ENCODE measurements at regions not wholly inside any gene's neighbourhood (a gene's known extent, or its start where the extent isn't known, plus 50 kb on each side); places are given as distances from the start of the nearest gene placed in this dataset.

- H3K4me3 Mint-ChIP-seq (ENCODE audit: unreplicated experiment): no peak overlapping the region
- H3K4me1 Mint-ChIP-seq (ENCODE audit: unreplicated experiment): no peaks in the 10 kb centered on the region
- peaks cover 3% of the 10 kb centered on the region for H3K27me3 Mint-ChIP-seq (ENCODE audit: unreplicated experiment)
- DNase-seq (ENCODE audit: low spot score): no peak
- no peaks in the 10 kb centered on the region for H3K36me3 Mint-ChIP-seq (ENCODE audit: low read depth, unreplicated experiment)
- H3K27ac Mint-ChIP-seq (ENCODE audit: unreplicated experiment): no peak overlapping the region
- no peaks in the 10 kb centered on the region for H3K9me3 Mint-ChIP-seq (ENCODE audit: unreplicated experiment)
- TF ChIP-seq CTCF (IDR thresholded peaks at IDR 0.05; ENCODE audit: unreplicated experiment): no peak
These were observed 165.0 kb downstream of the RHOU start for GRCh38 chr1:228900099-228900885.

- Mint-ChIP-seq H3K9me3 (ENCODE audit: unreplicated experiment) (no peaks in the 10 kb centered on the region), H3K4me1 (ENCODE audit: unreplicated experiment) (no peaks in the 10 kb centered on the region), H3K4me3 (ENCODE audit: unreplicated experiment) (no peak overlapping the region), H3K27ac (ENCODE audit: unreplicated experiment) (no peak overlapping the region), H3K36me3 (ENCODE audit: low read depth, unreplicated experiment) (no peaks in the 10 kb centered on the region), H3K27me3 (ENCODE audit: unreplicated experiment) (peaks cover 3% of the 10 kb centered on the region)
- TF ChIP-seq CTCF (IDR thresholded peaks at IDR 0.05; ENCODE audit: unreplicated experiment): no peak
- no peak for DNase-seq (ENCODE audit: low spot score)
These were observed 165.7 kb downstream of the RHOU start for GRCh38 chr1:228900886-228901392.

GRCh38 chr1:228901936-228902681 is 166.8 kb downstream of the RHOU start:
- no peaks in the 10 kb centered on the region for H3K9me3 Mint-ChIP-seq (ENCODE audit: unreplicated experiment)
- H3K27ac Mint-ChIP-seq (ENCODE audit: unreplicated experiment): no peak overlapping the region
- DNase-seq (ENCODE audit: low spot score): no peak
- no peaks in the 10 kb centered on the region for H3K4me1 Mint-ChIP-seq (ENCODE audit: unreplicated experiment)
- TF ChIP-seq CTCF (IDR thresholded peaks at IDR 0.05; ENCODE audit: unreplicated experiment): no peak
- H3K4me3 Mint-ChIP-seq (ENCODE audit: unreplicated experiment): no peak overlapping the region
- peaks cover 4% of the 10 kb centered on the region for H3K27me3 Mint-ChIP-seq (ENCODE audit: unreplicated experiment)
- no peaks in the 10 kb centered on the region for H3K36me3 Mint-ChIP-seq (ENCODE audit: low read depth, unreplicated experiment)

GRCh38 chr1:228902781-228903433 is 167.6 kb downstream of the RHOU start:
- Mint-ChIP-seq H3K36me3 (ENCODE audit: low read depth, unreplicated experiment) (no peaks in the 10 kb centered on the region), H3K27me3 (ENCODE audit: unreplicated experiment) (peaks cover 4% of the 10 kb centered on the region), H3K4me1 (ENCODE audit: unreplicated experiment) (no peaks in the 10 kb centered on the region), H3K27ac (ENCODE audit: unreplicated experiment) (no peak overlapping the region), H3K9me3 (ENCODE audit: unreplicated experiment) (no peaks in the 10 kb centered on the region), H3K4me3 (ENCODE audit: unreplicated experiment) (no peak overlapping the region)
- no peak for TF ChIP-seq CTCF (IDR thresholded peaks at IDR 0.05; ENCODE audit: unreplicated experiment)
- no peak for DNase-seq (ENCODE audit: low spot score)

Measured in endothelial cell (in vitro differentiated cells).